Stomach (tissue), 8 donors: ENCODE measurements at regions not wholly inside any gene's neighbourhood (a gene's known extent, or its start where the extent isn't known, plus 50 kb on each side); places are given as distances from the start of the nearest gene placed in this dataset.

ENCODE experiments used
- DNase-seq, 2 donors: peaks; one replicate each; pipeline versions ENCODE4 v3.0.0 to v3.0.0-alpha.2; 2013 to 2019
- H3K27ac ChIP-seq, 5 donors: fragments of 200-600 bp in 4 of 5; sonication (generic) in 4 of 5; one replicate each; pipeline ENCODE4 v1.5.1; 2013 to 2019; ENCODE audit warnings: mild to moderate bottlenecking in 1 of 5, moderate library complexity in 1 of 5
- H3K27me3 ChIP-seq, 3 donors: fragments of 200-600 bp; sonication (generic); one replicate each; pipeline ENCODE4 v1.5.1; 2017 to 2019; ENCODE audit warnings: mixed run types in 1 of 3
- H3K36me3 ChIP-seq, 4 donors: fragments of 200-600 bp; sonication (generic); 1 replicate in 3 of 4; 2 replicates in 1 of 4; pipeline ENCODE4 v1.5.1; 2016 to 2019
- H3K4me1 ChIP-seq, 4 donors: fragments of 200-600 bp; sonication (generic); one replicate each; pipeline ENCODE4 v1.5.1; 2016 to 2019
- H3K4me3 ChIP-seq, 4 donors: fragments of 200-600 bp; sonication (generic) in 3 of 4; one replicate each; pipeline ENCODE4 v1.5.1; 2016 to 2019; ENCODE audit warnings: mild to moderate bottlenecking in 1 of 4
- H3K9me3 ChIP-seq, 4 donors: fragments of 200-600 bp; sonication (generic); one replicate each; pipeline ENCODE4 v1.5.1; 2016 to 2019
- EP300 ChIP-seq: sonication (generic); formaldehyde crosslinking; IDR thresholded peaks from one replicate; pipeline ENCODE4 v1.6.1; 2017; ENCODE audit warnings: antibody characterized with exemption
- POLR2A ChIP-seq, 4 donors: fragments of 450-650 bp; IDR thresholded peaks; one replicate each; pipeline ENCODE4 v1.6.1; 2016; ENCODE audit warnings: antibody characterized with exemption in 4 of 4, control low read depth in 2 of 4, mild to moderate bottlenecking in 1 of 4, moderate library complexity in 1 of 4
- POLR2AphosphoS5 ChIP-seq, 3 donors: sonication (generic); formaldehyde crosslinking; IDR thresholded peaks; one replicate each; pipeline ENCODE4 v1.6.1; 2016; ENCODE audit warnings: antibody characterized with exemption in 3 of 3
- WGBS, 5 donors: extraction: QIAGEN DNeasy Blood & Tissue Kit in 3 of 5; methylation state at CpG; one replicate each; pipeline versions ENCODE4 v1.1.5 to v1.1.7; 2013 to 2018; 5-methylcytosine and 5-hydroxymethylcytosine counted together
- intact Hi-C: fragments of 100-400 bp; cut with DNase I; formaldehyde crosslinking; loops from one replicate; pipeline ENCODE4 v1.15.1; 2023; ENCODE audit warnings: low total_unique reads
- TF ChIP-seq, protein P1 (sequence below), 7 experiments: fragments of 450-650 bp in 4 of 7; fragments of 200-600 bp in 3 of 7; sonication (generic) in 3 of 7; IDR thresholded peaks; one replicate each; pipeline ENCODE4 v1.5.1; 2016 to 2019; ENCODE audit warnings: antibody characterized with exemption in 7 of 7, control low read depth in 2 of 7, mild to moderate bottlenecking in 1 of 7
- donor health status: healthy with polysubstance abuse.
- donor health status: Bipolar disorder and iron deficiency.
- donor health status: healthy.

GRCh38 chr10:128896963-128897362 lies 570.1 kb upstream of the MGMT start:
- H3K4me3 ChIP-seq: no peak overlapping the region
- intact Hi-C loops: no loop called here

GRCh38 chr10:128897401-128898129 lies 569.5 kb upstream of the MGMT start:
- Histone ChIP-seq H3K4me1 (no peaks in the 10 kb centered on the region), H3K9me3 (no peaks in the 10 kb centered on the region), H3K36me3 (no peaks in the 10 kb centered on the region), H3K27me3 (peaks cover 0 to 30% (median 0%) of the 10 kb centered on the region in 3 donors), H3K27ac (peak overlapping the region in 1 of 5 donors; percentile 4), H3K4me3 (no peak overlapping the region)
- intact Hi-C loops: no loop called here
- peak in 1 of 2 donors; percentile 41 for DNase-seq
- WGBS, 5 donors: 72 to 83% (median 79%) methylated on average over 12 of the region's 12 CpGs
- TF ChIP-seq, protein P1, sequence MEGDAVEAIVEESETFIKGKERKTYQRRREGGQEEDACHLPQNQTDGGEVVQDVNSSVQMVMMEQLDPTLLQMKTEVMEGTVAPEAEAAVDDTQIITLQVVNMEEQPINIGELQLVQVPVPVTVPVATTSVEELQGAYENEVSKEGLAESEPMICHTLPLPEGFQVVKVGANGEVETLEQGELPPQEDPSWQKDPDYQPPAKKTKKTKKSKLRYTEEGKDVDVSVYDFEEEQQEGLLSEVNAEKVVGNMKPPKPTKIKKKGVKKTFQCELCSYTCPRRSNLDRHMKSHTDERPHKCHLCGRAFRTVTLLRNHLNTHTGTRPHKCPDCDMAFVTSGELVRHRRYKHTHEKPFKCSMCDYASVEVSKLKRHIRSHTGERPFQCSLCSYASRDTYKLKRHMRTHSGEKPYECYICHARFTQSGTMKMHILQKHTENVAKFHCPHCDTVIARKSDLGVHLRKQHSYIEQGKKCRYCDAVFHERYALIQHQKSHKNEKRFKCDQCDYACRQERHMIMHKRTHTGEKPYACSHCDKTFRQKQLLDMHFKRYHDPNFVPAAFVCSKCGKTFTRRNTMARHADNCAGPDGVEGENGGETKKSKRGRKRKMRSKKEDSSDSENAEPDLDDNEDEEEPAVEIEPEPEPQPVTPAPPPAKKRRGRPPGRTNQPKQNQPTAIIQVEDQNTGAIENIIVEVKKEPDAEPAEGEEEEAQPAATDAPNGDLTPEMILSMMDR (IDR thresholded peaks at IDR 0.05): no peak
- TF ChIP-seq EP300 (no peak), POLR2AphosphoS5 (IDR thresholded peaks at IDR 0.05) (no peak), POLR2A (IDR thresholded peaks at IDR 0.05) (no peak)

More at GRCh38 chr10:128896963-128897362, 570.1 kb upstream of the MGMT start:
- Histone ChIP-seq H3K27me3 (peaks cover 0 to 24% (median 0%) of the 10 kb centered on the region in 3 donors), H3K4me1 (no peaks in the 10 kb centered on the region), H3K36me3 (no peaks in the 10 kb centered on the region), H3K27ac (peak overlapping the region in 1 of 5 donors; percentile 4), H3K9me3 (no peaks in the 10 kb centered on the region)
- DNase-seq: peak in 1 of 2 donors; percentile 64
- TF ChIP-seq, protein P1 (IDR thresholded peaks at IDR 0.05): no peak
- TF ChIP-seq POLR2AphosphoS5 (IDR thresholded peaks at IDR 0.05) (no peak), EP300 (no peak)
- 62 to 71% (median 66%) methylated on average over 3 of the region's 3 CpGs for WGBS, 5 donors

DNA sequence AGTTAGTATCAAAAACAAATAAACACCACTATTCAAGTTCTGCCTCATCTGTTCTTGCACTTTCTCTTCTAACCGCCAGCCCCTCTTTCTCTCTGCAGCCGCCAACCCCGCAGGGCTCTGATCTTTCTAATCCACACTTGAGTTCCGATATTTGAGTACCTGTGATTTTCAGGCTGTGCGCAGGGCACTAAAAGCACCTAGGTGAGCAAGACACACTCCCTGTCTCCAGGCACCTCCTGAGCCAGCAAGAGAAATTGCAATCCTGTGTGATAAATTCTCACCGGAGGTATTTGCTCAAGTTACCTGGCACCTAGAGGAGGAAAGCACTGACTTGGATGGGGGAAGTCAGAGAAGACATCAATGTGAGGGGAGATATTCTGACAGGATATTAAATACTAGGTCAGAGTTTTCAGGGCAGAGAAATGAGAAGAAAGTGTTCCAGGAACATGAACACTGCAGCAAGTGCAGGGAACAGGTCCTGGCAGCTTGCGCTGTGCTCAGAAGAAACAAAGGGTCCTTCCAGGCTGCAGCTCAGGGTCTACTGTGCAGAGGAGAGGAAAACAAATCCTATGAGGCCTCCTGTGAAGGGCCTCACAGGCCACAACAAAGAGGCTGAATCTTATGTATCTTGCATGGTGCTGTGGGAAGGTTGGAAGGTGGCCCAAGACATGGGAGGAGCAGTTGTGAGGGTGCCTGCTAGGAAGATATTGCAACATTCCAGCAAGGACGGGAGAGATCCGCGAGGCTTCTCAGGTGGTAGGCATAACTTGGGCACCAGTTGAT lies 568.7 kb upstream of the MGMT start:
- intact Hi-C loops: no loop called here
- 57 to 72% (median 66%) methylated on average over 10 of the region's 10 CpGs for WGBS, 5 donors

GRCh38 chr10:128898916-128899195 lies 568.2 kb upstream of the MGMT start:
- Histone ChIP-seq H3K4me3 (no peak overlapping the region), H3K27ac (no peak overlapping the region), H3K9me3 (no peaks in the 10 kb centered on the region), H3K4me1 (no peaks in the 10 kb centered on the region), H3K36me3 (no peaks in the 10 kb centered on the region), H3K27me3 (peaks cover 0 to 36% (median 0%) of the 10 kb centered on the region in 3 donors)
- intact Hi-C loops: no loop called here
- TF ChIP-seq POLR2A (IDR thresholded peaks at IDR 0.05): no peak
- TF ChIP-seq EP300: no peak
- TF ChIP-seq POLR2AphosphoS5 (IDR thresholded peaks at IDR 0.05): no peak
- TF ChIP-seq, protein P1 (IDR thresholded peaks at IDR 0.05): no peak
- WGBS, 5 donors: 88 to 97% (median 96%) methylated on average over 1 of the region's 1 CpG
- DNase-seq: no peak

More for the DNA sequence above, 568.7 kb upstream of the MGMT start:
- H3K36me3 ChIP-seq: no peaks in the 10 kb centered on the region
- no peaks in the 10 kb centered on the region for H3K9me3 ChIP-seq
- DNase-seq: no peak
- no peak overlapping the region for H3K27ac ChIP-seq
- TF ChIP-seq EP300: no peak
- no peak for TF ChIP-seq POLR2AphosphoS5 (IDR thresholded peaks at IDR 0.05)
- H3K4me1 ChIP-seq: no peaks in the 10 kb centered on the region
- no peak overlapping the region for H3K4me3 ChIP-seq
- H3K27me3 ChIP-seq: peaks cover 0 to 36% (median 0%) of the 10 kb centered on the region in 3 donors
